ENCODE measurements at regions not wholly inside any gene's neighbourhood (a gene's known extent, or its start where the extent isn't known, plus 50 kb on each side); places are given as distances from the start of the nearest gene placed in this dataset.

DNA sequence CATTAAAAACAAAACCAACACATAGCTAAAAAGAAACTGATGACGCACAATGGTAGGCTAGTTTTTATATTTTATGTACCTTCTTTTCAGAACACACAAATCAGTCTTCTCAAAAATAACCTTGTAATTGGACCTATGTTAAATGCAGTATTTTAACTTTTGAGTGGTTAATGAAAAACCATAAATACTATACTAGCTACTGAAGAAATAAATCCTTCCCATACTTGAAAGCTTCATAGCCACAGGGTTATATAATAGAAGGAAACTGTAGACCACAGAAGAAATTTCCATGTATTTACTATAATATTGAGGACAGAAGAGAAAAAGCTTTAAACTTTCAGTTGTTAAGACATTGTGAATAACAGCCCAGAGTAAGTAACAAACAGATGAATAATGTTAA is 1094.3 kb upstream of the SLC10A2 start:
- Histone ChIP-seq H3K4me1 (replicated peaks in 1 of 4; ENCODE audit: control insufficient read depth in 3 of 4, insufficient read depth in 4 of 4, low read length in 3 of 4) (no peaks in the 10 kb centered on the region), H3K14ac (ENCODE audit: insufficient read length) (no peak overlapping the region), H2AK5ac (ENCODE audit: low read depth, low read length) (no peak overlapping the region), H3K9me3 (ENCODE audit: insufficient read depth in 2 of 2, low read depth in 1 of 2, low read length in 1 of 2) (no peaks in the 10 kb centered on the region), H2BK5ac (ENCODE audit: low read depth, low read length) (no peak overlapping the region), H3K23ac (ENCODE audit: insufficient read length) (no peak overlapping the region), H4K8ac (ENCODE audit: extremely low read depth, insufficient read depth, low read length) (no peak overlapping the region), H3K56ac (replicated peaks; ENCODE audit: insufficient read length, low read depth, low read length) (no peak overlapping the region), H3K79me2 (ENCODE audit: control insufficient read depth in 1 of 2, insufficient read depth in 2 of 2, low read length in 2 of 2) (no peaks in the 10 kb centered on the region), H3K23me2 (ENCODE audit: low read depth, low read length) (no peaks in the 10 kb centered on the region), H2BK20ac (ENCODE audit: low read length) (no peak overlapping the region), H4K91ac (replicated peaks; ENCODE audit: insufficient read length, low read length) (no peak overlapping the region), H2AFZ (ENCODE audit: low read length) (no peak overlapping the region), H3K4ac (replicated peaks; ENCODE audit: insufficient read length, low read depth, low read length) (no peak overlapping the region), H3K9ac (replicated peaks in 1 of 4; ENCODE audit: extremely low read depth in 1 of 4, low read depth in 3 of 4, low read length in 3 of 4) (no peak overlapping the region), H3K36me3 (ENCODE audit: control insufficient read depth in 2 of 4, insufficient read depth in 4 of 4, low read length in 3 of 4) (no peaks in the 10 kb centered on the region), H4K20me1 (replicated peaks in 1 of 2; ENCODE audit: control insufficient read depth in 1 of 2, insufficient read depth in 2 of 2, low read length in 2 of 2) (no peaks in the 10 kb centered on the region), H2BK15ac (ENCODE audit: low read length) (no peak overlapping the region), H2BK12ac (ENCODE audit: low read depth, low read length) (no peak overlapping the region), H3K4me2 (ENCODE audit: insufficient read depth in 1 of 2, low read depth in 2 of 2, low read length in 2 of 2) (no peak overlapping the region), H3K18ac (ENCODE audit: extremely low read depth, low read length) (no peak overlapping the region), H3K4me3 (ENCODE audit: extremely low read depth in 1 of 4, insufficient read depth in 2 of 4, low read depth in 3 of 4, low read length in 4 of 4) (no peak overlapping the region), H3K27ac (ENCODE audit: low read depth, low read length) (no peak overlapping the region), H4K5ac (ENCODE audit: insufficient read length, low read depth, low read length) (no peak overlapping the region), H3K79me1 (ENCODE audit: low read depth, low read length) (no peaks in the 10 kb centered on the region), H3K27me3 (replicated peaks in 1 of 4; ENCODE audit: control insufficient read depth in 3 of 4, extremely low read depth in 1 of 4, insufficient read depth in 3 of 4, low read length in 3 of 4) (no peaks in the 10 kb centered on the region), H2BK120ac (replicated peaks; ENCODE audit: low read depth, low read length) (no peak overlapping the region)
- FAIRE-seq (no peak), DNase-seq (ENCODE audit: low read depth in 1 of 2, low spot score in 2 of 2) (no peak)
- WGBS, 2 experiments (ENCODE audit: extremely low coverage in 1 of 2, insufficient coverage in 1 of 2, insufficient read length in 1 of 2, insufficient replicate concordance in 2 of 2, low coverage in 1 of 2, low lambda C conversion rate in 2 of 2, missing lambda C conversion rate in 1 of 2): 100% methylated on average over 1 of the region's 1 CpG; no CpG with 5 or more reads in 1 of the 2 experiments
- POLR2A ChIA-PET (ENCODE audit: partially characterized antibody): interaction anchor here (0.9 kb wide), 1 partner anchor 21 kb away, joined by 5 read pairs; no protein-coding TSS in a partner anchor
- CTCF ChIA-PET (ENCODE audit: partially characterized antibody): interaction anchor here (0.6 kb wide), 1 partner anchor 123 kb away, joined by 6 read pairs; no protein-coding TSS in a partner anchor
- no peak for TF ChIP-seq TCF12 (IDR thresholded peaks at IDR 0.05; ENCODE audit: low read depth, low read length)
- TF ChIP-seq RBBP5 (IDR thresholded peaks at IDR 0.05; ENCODE audit: borderline replicate concordance, low read depth, low read length): no peak
- no peak for TF ChIP-seq NANOG (IDR thresholded peaks at IDR 0.05; ENCODE audit: insufficient read depth, low read depth, low read length, poor library complexity, severe bottlenecking)
- TF ChIP-seq, protein P1, sequence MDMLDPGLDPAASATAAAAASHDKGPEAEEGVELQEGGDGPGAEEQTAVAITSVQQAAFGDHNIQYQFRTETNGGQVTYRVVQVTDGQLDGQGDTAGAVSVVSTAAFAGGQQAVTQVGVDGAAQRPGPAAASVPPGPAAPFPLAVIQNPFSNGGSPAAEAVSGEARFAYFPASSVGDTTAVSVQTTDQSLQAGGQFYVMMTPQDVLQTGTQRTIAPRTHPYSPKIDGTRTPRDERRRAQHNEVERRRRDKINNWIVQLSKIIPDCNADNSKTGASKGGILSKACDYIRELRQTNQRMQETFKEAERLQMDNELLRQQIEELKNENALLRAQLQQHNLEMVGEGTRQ (IDR thresholded peaks at IDR 0.05; ENCODE audit: low read length): no peak
- TF ChIP-seq MAFK (IDR thresholded peaks at IDR 0.05; ENCODE audit: low read depth, low read length): no peak
- TF ChIP-seq CEBPB (IDR thresholded peaks at IDR 0.05; ENCODE audit: low read depth, low read length): no peak
- no peak for TF ChIP-seq GTF2F1 (IDR thresholded peaks at IDR 0.05; ENCODE audit: borderline replicate concordance, low read depth, low read length)
- TF ChIP-seq POU5F1 (IDR thresholded peaks at IDR 0.05; ENCODE audit: low read depth, low read length): no peak
- TF ChIP-seq RNF2 (IDR thresholded peaks at IDR 0.05; ENCODE audit: borderline replicate concordance, low read depth, low read length, missing control alignments, poor library complexity, severe bottlenecking): no peak
- TF ChIP-seq BRCA1 (IDR thresholded peaks at IDR 0.05; ENCODE audit: low read depth, low read length): no peak
- no peak for TF ChIP-seq ASH2L (IDR thresholded peaks at IDR 0.05; ENCODE audit: low read length)
- no peak for TF ChIP-seq SP2 (IDR thresholded peaks at IDR 0.05; ENCODE audit: low read length)
- TF ChIP-seq POLR2AphosphoS5 (IDR thresholded peaks at IDR 0.05; ENCODE audit: low read depth, low read length): no peak
- TF ChIP-seq, protein P2, sequence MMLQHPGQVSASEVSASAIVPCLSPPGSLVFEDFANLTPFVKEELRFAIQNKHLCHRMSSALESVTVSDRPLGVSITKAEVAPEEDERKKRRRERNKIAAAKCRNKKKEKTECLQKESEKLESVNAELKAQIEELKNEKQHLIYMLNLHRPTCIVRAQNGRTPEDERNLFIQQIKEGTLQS (IDR thresholded peaks at IDR 0.05; ENCODE audit: insufficient read depth, low read depth, low read length): no peak
